ENCODE measurements at regions not wholly inside any gene's neighbourhood (a gene's known extent, or its start where the extent isn't known, plus 50 kb on each side); places are given as distances from the start of the nearest gene placed in this dataset.
"Not testable (repeated sequence)": the region's sequence is repeated elsewhere in the genome, so short reads cannot be mapped to it uniquely, and the experiment has no call there.

- TF ChIP-seq, protein P1, sequence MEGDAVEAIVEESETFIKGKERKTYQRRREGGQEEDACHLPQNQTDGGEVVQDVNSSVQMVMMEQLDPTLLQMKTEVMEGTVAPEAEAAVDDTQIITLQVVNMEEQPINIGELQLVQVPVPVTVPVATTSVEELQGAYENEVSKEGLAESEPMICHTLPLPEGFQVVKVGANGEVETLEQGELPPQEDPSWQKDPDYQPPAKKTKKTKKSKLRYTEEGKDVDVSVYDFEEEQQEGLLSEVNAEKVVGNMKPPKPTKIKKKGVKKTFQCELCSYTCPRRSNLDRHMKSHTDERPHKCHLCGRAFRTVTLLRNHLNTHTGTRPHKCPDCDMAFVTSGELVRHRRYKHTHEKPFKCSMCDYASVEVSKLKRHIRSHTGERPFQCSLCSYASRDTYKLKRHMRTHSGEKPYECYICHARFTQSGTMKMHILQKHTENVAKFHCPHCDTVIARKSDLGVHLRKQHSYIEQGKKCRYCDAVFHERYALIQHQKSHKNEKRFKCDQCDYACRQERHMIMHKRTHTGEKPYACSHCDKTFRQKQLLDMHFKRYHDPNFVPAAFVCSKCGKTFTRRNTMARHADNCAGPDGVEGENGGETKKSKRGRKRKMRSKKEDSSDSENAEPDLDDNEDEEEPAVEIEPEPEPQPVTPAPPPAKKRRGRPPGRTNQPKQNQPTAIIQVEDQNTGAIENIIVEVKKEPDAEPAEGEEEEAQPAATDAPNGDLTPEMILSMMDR (IDR thresholded peaks at IDR 0.05; ENCODE audit: low read depth, low read length) = not testable (repeated sequence)
- TF ChIP-seq EZH2phosphoT487 (IDR thresholded peaks at IDR 0.05; ENCODE audit: low read depth) = not testable (repeated sequence)
Measured at GRCh38 chr18:1043039-1043438, 138.4 kb downstream of the ADCYAP1 start.

Data from OCI-LY3 (cell line).